ENCODE measurements at regions not wholly inside any gene's neighbourhood (a gene's known extent, or its start where the extent isn't known, plus 50 kb on each side); places are given as distances from the start of the nearest gene placed in this dataset.

GRCh38 chr1:55302972-55303371 is 87.8 kb upstream of the USP24 start:
- TF ChIP-seq, protein P1, sequence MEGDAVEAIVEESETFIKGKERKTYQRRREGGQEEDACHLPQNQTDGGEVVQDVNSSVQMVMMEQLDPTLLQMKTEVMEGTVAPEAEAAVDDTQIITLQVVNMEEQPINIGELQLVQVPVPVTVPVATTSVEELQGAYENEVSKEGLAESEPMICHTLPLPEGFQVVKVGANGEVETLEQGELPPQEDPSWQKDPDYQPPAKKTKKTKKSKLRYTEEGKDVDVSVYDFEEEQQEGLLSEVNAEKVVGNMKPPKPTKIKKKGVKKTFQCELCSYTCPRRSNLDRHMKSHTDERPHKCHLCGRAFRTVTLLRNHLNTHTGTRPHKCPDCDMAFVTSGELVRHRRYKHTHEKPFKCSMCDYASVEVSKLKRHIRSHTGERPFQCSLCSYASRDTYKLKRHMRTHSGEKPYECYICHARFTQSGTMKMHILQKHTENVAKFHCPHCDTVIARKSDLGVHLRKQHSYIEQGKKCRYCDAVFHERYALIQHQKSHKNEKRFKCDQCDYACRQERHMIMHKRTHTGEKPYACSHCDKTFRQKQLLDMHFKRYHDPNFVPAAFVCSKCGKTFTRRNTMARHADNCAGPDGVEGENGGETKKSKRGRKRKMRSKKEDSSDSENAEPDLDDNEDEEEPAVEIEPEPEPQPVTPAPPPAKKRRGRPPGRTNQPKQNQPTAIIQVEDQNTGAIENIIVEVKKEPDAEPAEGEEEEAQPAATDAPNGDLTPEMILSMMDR (IDR thresholded peaks at IDR 0.05): no peak
- TF ChIP-seq POLR2A (IDR thresholded peaks at IDR 0.05): no peak
